ENCODE measurements at regions not wholly inside any gene's neighbourhood (a gene's known extent, or its start where the extent isn't known, plus 50 kb on each side); places are given as distances from the start of the nearest gene placed in this dataset.
A peak's percentile ranks its signal among the peaks of the same experiment; 100 is the strongest.

DNA sequence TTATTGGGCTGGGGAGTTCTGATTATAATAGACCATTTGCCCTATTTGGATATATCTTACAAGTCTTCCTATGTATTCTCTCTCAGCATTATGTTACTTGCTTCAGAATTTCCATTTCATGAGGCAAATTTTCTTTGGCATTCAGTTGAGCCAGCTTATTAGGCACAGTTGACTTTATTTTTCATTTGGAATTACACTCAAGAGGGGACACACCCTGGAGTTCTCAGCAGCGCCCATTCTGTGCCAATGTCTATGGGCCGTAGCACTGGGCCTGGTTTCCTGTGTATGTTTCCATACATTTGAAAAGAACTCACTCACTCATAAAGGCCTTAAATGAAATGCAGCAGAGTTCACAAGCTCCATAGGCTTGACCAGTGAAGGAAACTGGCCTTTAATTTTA lies 138.5 kb downstream of the KLF12 start:
- H3K9me3 Mint-ChIP-seq: no peaks in the 10 kb centered on the region
- DNase-seq (ENCODE audit: extremely low spot score, unreplicated experiment): no peak
- H3K36me3 Mint-ChIP-seq: peaks cover 20% of the 10 kb centered on the region
- TF ChIP-seq, protein P1, sequence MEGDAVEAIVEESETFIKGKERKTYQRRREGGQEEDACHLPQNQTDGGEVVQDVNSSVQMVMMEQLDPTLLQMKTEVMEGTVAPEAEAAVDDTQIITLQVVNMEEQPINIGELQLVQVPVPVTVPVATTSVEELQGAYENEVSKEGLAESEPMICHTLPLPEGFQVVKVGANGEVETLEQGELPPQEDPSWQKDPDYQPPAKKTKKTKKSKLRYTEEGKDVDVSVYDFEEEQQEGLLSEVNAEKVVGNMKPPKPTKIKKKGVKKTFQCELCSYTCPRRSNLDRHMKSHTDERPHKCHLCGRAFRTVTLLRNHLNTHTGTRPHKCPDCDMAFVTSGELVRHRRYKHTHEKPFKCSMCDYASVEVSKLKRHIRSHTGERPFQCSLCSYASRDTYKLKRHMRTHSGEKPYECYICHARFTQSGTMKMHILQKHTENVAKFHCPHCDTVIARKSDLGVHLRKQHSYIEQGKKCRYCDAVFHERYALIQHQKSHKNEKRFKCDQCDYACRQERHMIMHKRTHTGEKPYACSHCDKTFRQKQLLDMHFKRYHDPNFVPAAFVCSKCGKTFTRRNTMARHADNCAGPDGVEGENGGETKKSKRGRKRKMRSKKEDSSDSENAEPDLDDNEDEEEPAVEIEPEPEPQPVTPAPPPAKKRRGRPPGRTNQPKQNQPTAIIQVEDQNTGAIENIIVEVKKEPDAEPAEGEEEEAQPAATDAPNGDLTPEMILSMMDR (conservative IDR thresholded peaks at IDR 0.05): no peak
- H3K27ac Mint-ChIP-seq: no peak overlapping the region
- H3K27me3 Mint-ChIP-seq: no peaks in the 10 kb centered on the region
- H3K4me3 Mint-ChIP-seq: no peak overlapping the region
- H3K4me1 Mint-ChIP-seq (ENCODE audit: unreplicated experiment): peaks cover 9% of the 10 kb centered on the region

DNA sequence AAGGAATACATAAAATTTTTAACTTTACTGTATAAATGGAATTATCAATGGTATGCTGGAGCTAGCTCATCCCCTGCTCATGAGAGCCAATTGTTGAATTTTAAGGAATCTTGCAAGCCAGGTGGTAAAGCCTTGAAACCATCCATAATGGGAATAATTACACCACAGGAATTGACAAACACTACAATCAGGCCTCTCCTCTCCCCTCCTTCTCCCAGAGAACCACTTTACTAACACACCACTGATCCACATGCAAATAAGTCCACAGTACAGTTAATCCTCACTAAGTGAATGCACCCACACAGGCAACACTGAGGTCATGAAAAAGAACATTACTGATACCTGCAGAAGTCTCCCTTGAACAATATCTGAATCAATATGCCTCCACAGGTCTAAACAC lies 140.5 kb downstream of the KLF12 start:
- DNase-seq (ENCODE audit: extremely low spot score, unreplicated experiment): no peak
- Mint-ChIP-seq H3K27me3 (no peaks in the 10 kb centered on the region), H3K9me3 (no peaks in the 10 kb centered on the region), H3K36me3 (peaks cover 20% of the 10 kb centered on the region), H3K4me3 (no peak overlapping the region), H3K4me1 (ENCODE audit: unreplicated experiment) (peaks cover 20% of the 10 kb centered on the region), H3K27ac (no peak overlapping the region)
- TF ChIP-seq, protein P1 (conservative IDR thresholded peaks at IDR 0.05): no peak

DNA sequence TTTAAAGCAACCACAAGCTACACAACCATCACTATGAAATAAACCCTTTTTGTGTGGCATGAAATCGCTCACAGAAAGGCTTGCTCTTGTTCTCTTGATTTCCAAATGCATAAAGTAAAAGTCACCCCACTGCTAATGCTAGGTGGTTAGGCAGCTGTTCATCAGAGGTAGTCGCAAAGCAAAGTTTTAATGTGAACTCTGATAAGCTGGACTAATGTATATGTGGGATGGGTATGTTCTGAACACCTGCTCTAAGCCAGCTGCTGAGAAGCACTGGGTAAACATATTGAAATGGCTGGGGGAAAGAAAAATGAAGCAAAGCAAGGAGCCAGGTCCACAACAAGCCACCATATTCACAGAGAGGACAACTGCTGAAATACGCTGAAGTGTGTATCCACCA lies 142.3 kb downstream of the KLF12 start:
- H3K9me3 Mint-ChIP-seq: no peaks in the 10 kb centered on the region
- no peaks in the 10 kb centered on the region for H3K27me3 Mint-ChIP-seq
- H3K4me1 Mint-ChIP-seq (ENCODE audit: unreplicated experiment): peaks cover 27% of the 10 kb centered on the region
- no peak overlapping the region for H3K4me3 Mint-ChIP-seq
- TF ChIP-seq, protein P1 (conservative IDR thresholded peaks at IDR 0.05): no peak
- no peak for DNase-seq (ENCODE audit: extremely low spot score, unreplicated experiment)
- H3K36me3 Mint-ChIP-seq: peaks cover 20% of the 10 kb centered on the region
- no peak overlapping the region for H3K27ac Mint-ChIP-seq

DNA sequence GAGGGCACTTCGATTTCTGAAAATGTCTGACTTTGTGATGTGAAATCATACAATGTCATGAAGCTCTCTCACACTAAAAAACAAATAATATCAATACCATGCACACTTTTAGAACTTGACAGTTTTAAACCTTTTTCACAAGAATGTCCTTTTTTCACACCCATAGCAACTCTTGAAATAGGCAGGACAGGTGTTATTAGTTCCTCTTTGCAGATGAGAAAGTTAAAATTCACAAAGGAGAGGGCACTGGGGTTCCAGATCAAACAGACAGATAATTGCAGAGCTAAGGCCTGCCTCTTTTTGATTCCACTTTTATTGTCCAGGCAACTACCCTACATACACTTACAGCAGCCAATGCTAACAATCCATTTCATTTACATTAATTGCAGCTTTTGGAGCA lies 142.8 kb downstream of the KLF12 start:
- Mint-ChIP-seq H3K36me3 (peaks cover 20% of the 10 kb centered on the region), H3K4me1 (ENCODE audit: unreplicated experiment) (peaks cover 27% of the 10 kb centered on the region), H3K9me3 (no peaks in the 10 kb centered on the region), H3K4me3 (no peak overlapping the region), H3K27ac (no peak overlapping the region), H3K27me3 (no peaks in the 10 kb centered on the region)
- DNase-seq (ENCODE audit: extremely low spot score, unreplicated experiment): no peak
- TF ChIP-seq, protein P1 (conservative IDR thresholded peaks at IDR 0.05): no peak

DNA sequence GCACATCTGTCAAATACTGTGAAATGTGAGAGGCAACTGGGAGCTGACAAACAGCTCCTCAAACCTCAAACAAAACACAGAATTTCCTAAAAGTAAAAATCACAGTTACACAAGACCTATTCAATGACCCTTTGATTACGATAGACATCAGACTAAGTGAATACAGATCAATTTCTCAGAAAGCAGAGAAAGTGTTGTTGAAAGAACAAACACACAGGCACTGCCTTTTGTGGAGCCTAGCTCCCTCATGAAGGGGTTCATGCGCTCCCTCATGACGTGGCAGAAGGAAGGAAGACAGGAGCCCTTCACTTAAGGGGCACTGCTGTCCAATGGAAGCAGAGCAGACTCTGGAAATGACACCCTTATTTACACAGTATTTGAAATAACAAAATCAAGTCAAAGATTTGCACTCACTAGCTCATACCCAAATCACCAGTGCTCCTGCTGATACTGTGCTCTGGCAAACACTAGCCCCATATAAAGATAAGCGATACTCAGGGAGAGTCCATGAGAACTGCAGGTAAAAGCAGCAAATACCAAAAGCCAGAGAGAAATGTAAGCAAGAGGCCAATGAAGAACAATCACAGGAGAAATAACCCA lies 144.9 kb downstream of the KLF12 start:
- Mint-ChIP-seq H3K4me1 (ENCODE audit: unreplicated experiment) (peaks cover 32% of the 10 kb centered on the region), H3K27ac (peak overlapping the region; percentile 8), H3K27me3 (no peaks in the 10 kb centered on the region), H3K9me3 (no peaks in the 10 kb centered on the region), H3K4me3 (peak overlapping the region; percentile 19), H3K36me3 (peaks cover 15% of the 10 kb centered on the region)
- no peak for DNase-seq (ENCODE audit: extremely low spot score, unreplicated experiment)
- TF ChIP-seq, protein P1 (conservative IDR thresholded peaks at IDR 0.05): no peak

DNA sequence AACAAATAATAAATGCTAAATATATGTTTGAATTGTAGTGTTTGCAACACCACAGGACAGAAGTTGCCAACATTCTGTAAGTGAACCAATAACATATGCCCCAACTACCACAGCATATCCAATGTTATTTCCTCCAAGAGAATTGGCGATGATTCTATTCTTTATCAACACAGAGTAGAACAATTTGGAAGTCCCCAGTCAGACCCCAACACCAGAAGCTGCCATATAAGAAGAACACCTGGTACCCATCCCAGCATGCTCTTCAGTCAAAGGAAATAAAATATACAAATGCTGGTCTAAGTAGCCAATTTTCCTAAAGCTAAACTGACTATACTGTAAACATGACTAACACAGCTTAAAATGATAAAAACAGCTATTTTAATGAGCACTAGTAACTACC lies 145.7 kb downstream of the KLF12 start:
- H3K4me1 Mint-ChIP-seq (ENCODE audit: unreplicated experiment): peaks cover 28% of the 10 kb centered on the region
- TF ChIP-seq, protein P1 (conservative IDR thresholded peaks at IDR 0.05): no peak
- no peaks in the 10 kb centered on the region for H3K9me3 Mint-ChIP-seq
- no peak overlapping the region for H3K4me3 Mint-ChIP-seq
- H3K36me3 Mint-ChIP-seq: peaks cover 10% of the 10 kb centered on the region
- no peak for DNase-seq (ENCODE audit: extremely low spot score, unreplicated experiment)
- no peaks in the 10 kb centered on the region for H3K27me3 Mint-ChIP-seq
- no peak overlapping the region for H3K27ac Mint-ChIP-seq

All from type B pancreatic cell (in vitro differentiated cells).